H9 (cell line): ENCODE measurements at regions not wholly inside any gene's neighbourhood (a gene's known extent, or its start where the extent isn't known, plus 50 kb on each side); places are given as distances from the start of the nearest gene placed in this dataset.
"Not testable (repeated sequence)": the region's sequence is repeated elsewhere in the genome, so short reads cannot be mapped to it uniquely, and the experiment has no call there.

Experiments
- DNase-seq: peaks from one replicate; pipeline ENCODE4 v3.0.0-alpha.2; 2017
- H2AFZ ChIP-seq: one replicate; pipeline ENCODE4 v1.6.1; 2013; ENCODE audit warnings: mild to moderate bottlenecking, low read length, control low read depth, moderate library complexity
- H2AK5ac ChIP-seq: 2 replicates; pipeline ENCODE4 v1.6.1; 2013; ENCODE audit warnings: low read length, control low read depth, mixed read lengths; ENCODE audit not compliant: insufficient read length
- H2BK120ac ChIP-seq: one replicate; pipeline ENCODE4 v1.6.1; 2013; ENCODE audit warnings: low read depth, mild to moderate bottlenecking, low read length, control low read depth, inconsistent platforms; ENCODE audit not compliant: poor library complexity, severe bottlenecking
- H2BK12ac ChIP-seq: 2 replicates; pipeline ENCODE4 v1.6.1; 2013; ENCODE audit warnings: low read length, control low read depth, mixed read lengths, low read depth; ENCODE audit not compliant: insufficient read length
- H2BK15ac ChIP-seq: 2 replicates; pipeline ENCODE4 v1.6.1; 2013; ENCODE audit warnings: low read depth, low read length, control low read depth
- H2BK20ac ChIP-seq: one replicate; pipeline ENCODE4 v1.6.1; 2013; ENCODE audit warnings: low read depth, mild to moderate bottlenecking, low read length, control low read depth, inconsistent platforms; ENCODE audit not compliant: poor library complexity, severe bottlenecking
- H2BK5ac ChIP-seq: 2 replicates; pipeline ENCODE4 v1.6.1; 2013; ENCODE audit warnings: low read length, control low read depth, mixed read lengths; ENCODE audit not compliant: insufficient read length
- H3K14ac ChIP-seq: 2 replicates; pipeline ENCODE4 v1.6.1; 2013; ENCODE audit warnings: low read length, control low read depth; ENCODE audit not compliant: insufficient read depth
- H3K18ac ChIP-seq: 2 replicates; pipeline ENCODE4 v1.6.1; 2013; ENCODE audit warnings: low read depth, mild to moderate bottlenecking, mixed read lengths, low read length, control low read depth; ENCODE audit not compliant: insufficient read length
- H3K23ac ChIP-seq: 2 replicates; pipeline ENCODE4 v1.6.1; 2013; ENCODE audit warnings: low read length, control low read depth, mixed read lengths, low read depth; ENCODE audit not compliant: insufficient read length
- H3K23me2 ChIP-seq: 2 replicates; pipeline ENCODE4 v1.6.1; 2013; ENCODE audit warnings: low read depth, mild to moderate bottlenecking, mixed read lengths, low read length, control low read depth; ENCODE audit not compliant: insufficient read length, poor library complexity, severe bottlenecking
- H3K27ac ChIP-seq: 2 replicates; pipeline ENCODE4 v1.5.1; 2013; ENCODE audit warnings: low read length, control low read depth, mixed read lengths, low read depth; ENCODE audit not compliant: insufficient read length
- H3K27me3 ChIP-seq: 2 replicates; pipeline ENCODE4 v1.6.1; 2013; ENCODE audit warnings: low read length, control low read depth, inconsistent platforms; ENCODE audit not compliant: insufficient read depth
- H3K4ac ChIP-seq: 2 replicates; pipeline ENCODE4 v1.6.1; 2013; ENCODE audit warnings: low read depth, mild to moderate bottlenecking, control low read depth, inconsistent platforms, low read length, moderate library complexity
- H3K4me1 ChIP-seq: 2 replicates; pipeline ENCODE4 v1.6.1; 2013; ENCODE audit warnings: low read length, control low read depth, inconsistent platforms; ENCODE audit not compliant: insufficient read depth
- H3K4me2 ChIP-seq: 2 replicates; pipeline ENCODE4 v1.6.1; 2013; ENCODE audit warnings: low read length, control low read depth, mixed read lengths; ENCODE audit not compliant: insufficient read length, insufficient read depth
- H3K56ac ChIP-seq: 2 replicates; pipeline ENCODE4 v1.6.1; 2013; ENCODE audit warnings: low read depth, mild to moderate bottlenecking, mixed read lengths, low read length, control low read depth; ENCODE audit not compliant: insufficient read length
- H3K79me1 ChIP-seq: 2 replicates; pipeline ENCODE4 v1.6.1; 2013; ENCODE audit warnings: low read depth, mild to moderate bottlenecking, moderate library complexity, low read length, control low read depth, inconsistent platforms; ENCODE audit not compliant: insufficient read depth, poor library complexity, severe bottlenecking
- H3K79me2 ChIP-seq: 2 replicates; pipeline ENCODE4 v1.6.1; 2013; ENCODE audit warnings: low read length, control low read depth, inconsistent platforms; ENCODE audit not compliant: insufficient read depth
- H3K9ac ChIP-seq: 2 replicates; pipeline ENCODE4 v1.6.1; 2013; ENCODE audit warnings: low read length, control low read depth, mixed read lengths; ENCODE audit not compliant: insufficient read length; ENCODE audit errors: extremely low read depth
- H3K9me3 ChIP-seq: one replicate; pipeline ENCODE4 v1.6.1; 2013; ENCODE audit warnings: low read depth, low read length, inconsistent platforms; ENCODE audit not compliant: control insufficient read depth
- H3T11ph ChIP-seq: one replicate; pipeline ENCODE4 v1.6.1; 2013; ENCODE audit warnings: mild to moderate bottlenecking, low read length, control low read depth, inconsistent platforms
- H4K20me1 ChIP-seq: one replicate; pipeline ENCODE4 v1.6.1; 2013; ENCODE audit not compliant: control insufficient read depth, insufficient read length, insufficient read depth
- H4K5ac ChIP-seq: 2 replicates; pipeline ENCODE4 v1.6.1; 2013; ENCODE audit warnings: low read depth, mild to moderate bottlenecking, mixed read lengths, low read length, control low read depth; ENCODE audit not compliant: insufficient read length
- H4K8ac ChIP-seq: replicated peaks from 2 replicates; pipeline ENCODE4 v1.6.1; 2013; ENCODE audit warnings: low read length, control low read depth, mixed read lengths, low read depth; ENCODE audit not compliant: insufficient read length
- H4K91ac ChIP-seq: 2 replicates; pipeline ENCODE4 v1.6.1; 2013; ENCODE audit warnings: low read depth, mild to moderate bottlenecking, moderate library complexity, mixed read lengths, low read length, control low read depth; ENCODE audit not compliant: insufficient read length
- H3K27ac Mint-ChIP-seq, 3 experiments: 2 replicates in 2 of 3; 3 replicates in 1 of 3; pipeline ENCODE4 v1.8.0; 2020 to 2021; ENCODE audit warnings: mixed read lengths in 3 of 3, mild to moderate bottlenecking in 1 of 3, moderate library complexity in 1 of 3
- H3K27me3 Mint-ChIP-seq: 2 replicates; pipeline ENCODE4 v1.8.0; 2021; ENCODE audit warnings: low read depth, mild to moderate bottlenecking, moderate library complexity, mixed read lengths
- H3K36me3 Mint-ChIP-seq, 3 experiments: 2 replicates in 2 of 3; 3 replicates in 1 of 3; pipeline ENCODE4 v1.8.0; 2020 to 2021; ENCODE audit warnings: low read depth in 3 of 3, mixed read lengths in 3 of 3; ENCODE audit not compliant: insufficient read depth in 1 of 3
- H3K4me1 Mint-ChIP-seq, 2 experiments: 2 replicates each; pipeline ENCODE4 v1.8.0; 2020; ENCODE audit warnings: mixed read lengths in 2 of 2
- H3K4me3 Mint-ChIP-seq, 2 experiments: 2 replicates in 1 of 2; 3 replicates in 1 of 2; pipeline ENCODE4 v1.8.0; 2020 to 2021; ENCODE audit warnings: mild to moderate bottlenecking in 2 of 2, mixed read lengths in 2 of 2, moderate library complexity in 1 of 2
- H3K9me3 Mint-ChIP-seq, 2 experiments: 2 replicates in 1 of 2; 3 replicates in 1 of 2; pipeline ENCODE4 v1.8.0; 2020; ENCODE audit warnings: mild to moderate bottlenecking in 2 of 2, mixed read lengths in 2 of 2, moderate library complexity in 1 of 2
- WGBS: extraction: QIAGEN DNeasy Blood & Tissue Kit; methylation state at CpG from one replicate; pipeline ENCODE4 v1.1.7; 2013; ENCODE audit warnings: missing lambda C conversion rate, low lambda C conversion rate, mixed read lengths; ENCODE audit not compliant: insufficient read length; ENCODE audit errors: extremely low coverage; 5-methylcytosine and 5-hydroxymethylcytosine counted together
- TF ChIP-seq, protein P1 (sequence below): fragments of 200-600 bp; sonication (generic); conservative IDR thresholded peaks from 3 replicates; pipeline ENCODE4 v1.8.0; 2021; ENCODE audit warnings: antibody characterized with exemption, mild to moderate bottlenecking

DNA sequence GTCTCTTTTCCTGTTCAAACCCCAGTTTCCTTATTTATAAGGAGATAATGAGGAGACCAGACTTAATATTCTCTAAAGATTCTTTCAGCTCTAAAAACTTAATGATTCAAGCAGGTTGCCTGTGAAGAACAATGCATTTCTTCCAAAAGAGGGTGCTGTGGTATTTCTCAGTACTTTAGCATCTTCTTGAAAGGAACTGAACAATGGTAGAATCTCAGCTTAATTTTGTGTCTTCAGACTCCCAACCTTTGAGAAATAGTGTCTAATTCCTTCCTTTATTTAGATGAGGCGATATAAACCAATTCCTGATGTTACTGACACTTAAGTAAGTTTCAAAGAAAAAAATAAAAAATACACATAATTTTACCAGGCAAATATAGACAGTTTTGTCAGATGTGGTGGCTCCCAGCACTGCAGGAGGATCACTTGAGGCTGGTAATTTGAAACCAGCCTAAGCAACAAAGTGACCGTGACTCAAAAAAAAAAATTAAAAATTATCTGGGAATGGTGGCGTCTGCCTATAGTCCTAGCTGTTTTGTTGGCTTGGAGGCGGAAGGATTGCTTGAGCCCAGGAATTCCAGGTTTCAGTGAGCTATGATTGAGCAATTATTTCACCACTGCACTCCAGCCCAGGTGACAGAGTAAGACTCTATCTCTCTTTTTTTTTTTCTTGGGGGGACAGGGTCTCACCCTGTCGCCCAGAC is 76.9 kb upstream of the PSMA6 start:
- Mint-ChIP-seq H3K9me3 (no peaks in the 10 kb centered on the region), H3K36me3 (peaks cover 0 to 4% (median 2%) of the 10 kb centered on the region in 3 experiments; a peak in 2 of 7 replicates), H3K4me3 (no peak overlapping the region), H3K27me3 (no peaks in the 10 kb centered on the region), H3K4me1 (peaks cover 9% of the 10 kb centered on the region in 2 experiments), H3K27ac (peak overlapping the region in 2 of 3 experiments; percentile 10 to 70; a peak in 3 of 7 replicates)
- H3K4me2 ChIP-seq = no peak overlapping the region
- TF ChIP-seq, protein P1, sequence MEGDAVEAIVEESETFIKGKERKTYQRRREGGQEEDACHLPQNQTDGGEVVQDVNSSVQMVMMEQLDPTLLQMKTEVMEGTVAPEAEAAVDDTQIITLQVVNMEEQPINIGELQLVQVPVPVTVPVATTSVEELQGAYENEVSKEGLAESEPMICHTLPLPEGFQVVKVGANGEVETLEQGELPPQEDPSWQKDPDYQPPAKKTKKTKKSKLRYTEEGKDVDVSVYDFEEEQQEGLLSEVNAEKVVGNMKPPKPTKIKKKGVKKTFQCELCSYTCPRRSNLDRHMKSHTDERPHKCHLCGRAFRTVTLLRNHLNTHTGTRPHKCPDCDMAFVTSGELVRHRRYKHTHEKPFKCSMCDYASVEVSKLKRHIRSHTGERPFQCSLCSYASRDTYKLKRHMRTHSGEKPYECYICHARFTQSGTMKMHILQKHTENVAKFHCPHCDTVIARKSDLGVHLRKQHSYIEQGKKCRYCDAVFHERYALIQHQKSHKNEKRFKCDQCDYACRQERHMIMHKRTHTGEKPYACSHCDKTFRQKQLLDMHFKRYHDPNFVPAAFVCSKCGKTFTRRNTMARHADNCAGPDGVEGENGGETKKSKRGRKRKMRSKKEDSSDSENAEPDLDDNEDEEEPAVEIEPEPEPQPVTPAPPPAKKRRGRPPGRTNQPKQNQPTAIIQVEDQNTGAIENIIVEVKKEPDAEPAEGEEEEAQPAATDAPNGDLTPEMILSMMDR = peak; percentile 64
- no peak overlapping the region for H2BK5ac ChIP-seq
- H4K8ac ChIP-seq = no peak overlapping the region
- H4K5ac ChIP-seq = no peak overlapping the region
- peak overlapping the region; percentile 23 for H2BK120ac ChIP-seq
- no peaks in the 10 kb centered on the region for H3K4me1 ChIP-seq
- H2BK20ac ChIP-seq = no peak overlapping the region
- H3T11ph ChIP-seq = no peak overlapping the region
- no peak overlapping the region for H2AK5ac ChIP-seq
- no peak overlapping the region for H3K23ac ChIP-seq
- H3K23me2 ChIP-seq = no peaks in the 10 kb centered on the region
- H4K91ac ChIP-seq = no peak overlapping the region
- no peak overlapping the region for H3K9ac ChIP-seq
- no peak overlapping the region; the same call in 1 of the 2 replicates for H3K14ac ChIP-seq
- H3K79me1 ChIP-seq = no peaks in the 10 kb centered on the region
- H2AFZ ChIP-seq = no peak overlapping the region
- no peak overlapping the region for H3K4ac ChIP-seq
- no peak for DNase-seq
- H3K56ac ChIP-seq = no peak overlapping the region
- H3K18ac ChIP-seq = no peak overlapping the region
- H3K27ac ChIP-seq = no peak overlapping the region
- no peaks in the 10 kb centered on the region for H3K9me3 ChIP-seq
- H3K79me2 ChIP-seq = no peaks in the 10 kb centered on the region
- no peaks in the 10 kb centered on the region; the same call in 1 of the 2 replicates for H3K27me3 ChIP-seq
- H4K20me1 ChIP-seq = no peaks in the 10 kb centered on the region
- WGBS = no CpG with 5 or more reads among the region's 5 CpGs
- H2BK15ac ChIP-seq = no peak overlapping the region
- no peak overlapping the region for H2BK12ac ChIP-seq

DNA sequence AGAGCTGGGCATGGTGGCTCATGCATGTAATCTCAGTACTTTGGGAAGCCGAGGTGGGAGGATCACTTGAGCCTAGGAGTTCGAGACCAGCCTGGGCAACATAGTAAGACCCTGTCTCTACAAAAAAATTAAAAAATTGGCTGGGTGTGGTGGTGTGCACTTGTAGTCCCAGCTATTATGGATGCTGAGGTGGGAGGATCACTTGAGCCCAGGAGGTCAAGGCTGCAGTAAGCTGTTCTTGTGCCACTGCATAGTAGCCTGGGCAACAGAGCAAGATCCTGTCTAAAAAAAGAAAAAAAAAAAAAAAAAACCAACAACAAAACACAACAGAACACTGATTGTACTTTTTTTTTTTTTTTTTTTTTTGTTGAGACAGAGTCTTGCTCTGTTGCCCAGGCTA is 74.0 kb upstream of the PSMA6 start:
- H4K8ac ChIP-seq, H3K9me3 ChIP-seq, H2BK120ac ChIP-seq, H3K4me2 ChIP-seq, H3K56ac ChIP-seq, H2AFZ ChIP-seq, H3K36me3 Mint-ChIP-seq, H4K5ac ChIP-seq, H3K27ac ChIP-seq, H3K27me3 Mint-ChIP-seq, H3T11ph ChIP-seq, H3K9ac ChIP-seq, H3K79me1 ChIP-seq, H2BK15ac ChIP-seq, H3K14ac ChIP-seq, H3K79me2 ChIP-seq, H4K91ac ChIP-seq, H4K20me1 ChIP-seq, H2BK5ac ChIP-seq, DNase-seq, H3K4me3 Mint-ChIP-seq, H2AK5ac ChIP-seq, H2BK12ac ChIP-seq, H3K18ac ChIP-seq, H3K27ac Mint-ChIP-seq, H3K9me3 Mint-ChIP-seq, H3K4ac ChIP-seq, H3K23me2 ChIP-seq, H3K27me3 ChIP-seq, H2BK20ac ChIP-seq, H3K4me1 ChIP-seq, H3K23ac ChIP-seq: not testable (repeated sequence)
- no CpG with 5 or more reads among the region's 2 CpGs for WGBS
- H3K4me1 Mint-ChIP-seq = peaks cover 11% of the 10 kb centered on the region in 2 experiments
